ENCODE measurements at regions not wholly inside any gene's neighbourhood (a gene's known extent, or its start where the extent isn't known, plus 50 kb on each side); places are given as distances from the start of the nearest gene placed in this dataset.

- peak; percentile 52; the same call in 1 of the 2 replicates for TF ChIP-seq POLR2AphosphoS5 (IDR thresholded peaks at IDR 0.05; ENCODE audit: low read depth, low read length)
- TF ChIP-seq SIN3A (IDR thresholded peaks at IDR 0.05; ENCODE audit: borderline replicate concordance, insufficient read depth, low read length) = no peak
- TF ChIP-seq FOXP2 (optimal IDR thresholded peaks at IDR 0.05; ENCODE audit: borderline replicate concordance, extremely low read depth, extremely low read length, insufficient read depth) = no peak
- TF ChIP-seq REST (IDR thresholded peaks at IDR 0.05; ENCODE audit: insufficient read depth in 1 of 2, low read depth in 2 of 2, low read length in 2 of 2) = peak in 1 of 2 experiments; percentile 40; a peak in 1 of 4 replicates
- TF ChIP-seq TAF1 (IDR thresholded peaks at IDR 0.05; ENCODE audit: borderline replicate concordance, insufficient read depth, low read length) = no peak
These were observed 78.0 kb upstream of the NHSL1 start for GRCh38 chr6:138577151-138577915.

GRCh38 chr6:138580040-138580439, 80.7 kb upstream of the NHSL1 start:
- TF ChIP-seq REST (IDR thresholded peaks at IDR 0.05; ENCODE audit: insufficient read depth in 1 of 2, low read depth in 2 of 2, low read length in 2 of 2) = no peak
- TF ChIP-seq SIN3A (IDR thresholded peaks at IDR 0.05; ENCODE audit: borderline replicate concordance, insufficient read depth, low read length) = no peak
- TF ChIP-seq TAF1 (IDR thresholded peaks at IDR 0.05; ENCODE audit: borderline replicate concordance, insufficient read depth, low read length) = no peak
- TF ChIP-seq POLR2AphosphoS5 (IDR thresholded peaks at IDR 0.05; ENCODE audit: low read depth, low read length) = no peak
- TF ChIP-seq FOXP2 (optimal IDR thresholded peaks at IDR 0.05; ENCODE audit: borderline replicate concordance, extremely low read depth, extremely low read length, insufficient read depth) = no peak

- no peak for TF ChIP-seq TAF1 (IDR thresholded peaks at IDR 0.05; ENCODE audit: borderline replicate concordance, insufficient read depth, low read length)
- no peak for TF ChIP-seq FOXP2 (optimal IDR thresholded peaks at IDR 0.05; ENCODE audit: borderline replicate concordance, extremely low read depth, extremely low read length, insufficient read depth)
- TF ChIP-seq POLR2AphosphoS5 (IDR thresholded peaks at IDR 0.05; ENCODE audit: low read depth, low read length) = no peak
- TF ChIP-seq SIN3A (IDR thresholded peaks at IDR 0.05; ENCODE audit: borderline replicate concordance, insufficient read depth, low read length) = no peak
- TF ChIP-seq REST (IDR thresholded peaks at IDR 0.05; ENCODE audit: insufficient read depth in 1 of 2, low read depth in 2 of 2, low read length in 2 of 2) = no peak
These were observed 81.5 kb upstream of the NHSL1 start for GRCh38 chr6:138580801-138581200.

GRCh38 chr6:138582573-138582972, 83.3 kb upstream of the NHSL1 start:
- TF ChIP-seq POLR2AphosphoS5 (IDR thresholded peaks at IDR 0.05; ENCODE audit: low read depth, low read length) (no peak), FOXP2 (optimal IDR thresholded peaks at IDR 0.05; ENCODE audit: borderline replicate concordance, extremely low read depth, extremely low read length, insufficient read depth) (no peak), SIN3A (IDR thresholded peaks at IDR 0.05; ENCODE audit: borderline replicate concordance, insufficient read depth, low read length) (no peak), TAF1 (IDR thresholded peaks at IDR 0.05; ENCODE audit: borderline replicate concordance, insufficient read depth, low read length) (no peak), REST (IDR thresholded peaks at IDR 0.05; ENCODE audit: insufficient read depth in 1 of 2, low read depth in 2 of 2, low read length in 2 of 2) (no peak)

Measured in PFSK-1 (cell line).